GM18498 (cell line): ENCODE measurements at regions not wholly inside any gene's neighbourhood (a gene's known extent, or its start where the extent isn't known, plus 50 kb on each side); places are given as distances from the start of the nearest gene placed in this dataset.
"Not testable (repeated sequence)": the region's sequence is repeated elsewhere in the genome, so short reads cannot be mapped to it uniquely, and the experiment has no call there.

ENCODE experiments used
- ATAC-seq: cut with Tn5 transposase; IDR thresholded peaks from one replicate; pipeline ENCODE4 v1.9.1; 2021; ENCODE audit warnings: mild to moderate bottlenecking, moderate library complexity; ENCODE audit not compliant: unreplicated experiment

DNA sequence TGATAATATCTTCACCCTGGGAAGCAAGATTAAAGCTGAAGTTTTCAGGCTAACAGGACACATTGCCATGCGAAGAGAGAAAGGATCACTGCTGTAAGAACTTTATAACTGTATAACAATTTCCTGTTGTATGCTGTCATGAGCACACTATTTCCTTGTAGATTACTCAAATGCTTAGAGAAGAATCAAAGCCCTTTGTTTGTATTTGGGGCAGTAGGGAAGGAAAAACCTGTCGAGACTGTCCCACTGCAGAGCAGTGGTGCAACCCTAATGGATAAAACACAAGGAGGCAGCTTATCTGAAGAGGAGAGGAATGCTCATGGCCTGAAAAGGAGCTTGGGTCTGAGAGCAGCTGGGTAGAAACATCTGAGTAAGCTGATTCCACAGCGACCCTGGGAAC lies 327.7 kb upstream of the NPSR1 start:
- ATAC-seq, result no peak

- no peak for ATAC-seq
Observed at GRCh38 chr7:34331102-34331501, 326.9 kb upstream of the NPSR1 start.

- ATAC-seq, result no peak
Observed at GRCh38 chr7:34332006-34332405, 326.0 kb upstream of the NPSR1 start.

DNA sequence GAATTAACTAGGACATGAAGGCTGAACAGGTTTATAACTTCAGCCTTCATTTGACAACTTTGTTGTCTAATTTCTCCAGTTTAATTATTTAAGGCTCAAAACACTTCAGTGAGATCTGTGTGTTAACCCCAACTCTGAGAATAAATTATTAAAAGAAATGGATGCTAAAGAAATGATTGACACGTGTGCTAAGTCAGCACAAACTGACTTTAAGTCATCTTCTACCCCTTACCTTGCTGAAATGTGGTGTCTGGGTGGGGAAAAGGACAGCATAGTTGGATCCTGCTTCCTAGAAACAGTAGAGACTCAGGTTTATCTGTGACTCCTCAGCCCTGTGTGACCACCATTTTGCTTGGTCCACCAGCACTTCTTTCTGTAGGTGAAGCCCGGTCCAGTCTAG lies 324.8 kb upstream of the NPSR1 start:
- no peak for ATAC-seq

DNA sequence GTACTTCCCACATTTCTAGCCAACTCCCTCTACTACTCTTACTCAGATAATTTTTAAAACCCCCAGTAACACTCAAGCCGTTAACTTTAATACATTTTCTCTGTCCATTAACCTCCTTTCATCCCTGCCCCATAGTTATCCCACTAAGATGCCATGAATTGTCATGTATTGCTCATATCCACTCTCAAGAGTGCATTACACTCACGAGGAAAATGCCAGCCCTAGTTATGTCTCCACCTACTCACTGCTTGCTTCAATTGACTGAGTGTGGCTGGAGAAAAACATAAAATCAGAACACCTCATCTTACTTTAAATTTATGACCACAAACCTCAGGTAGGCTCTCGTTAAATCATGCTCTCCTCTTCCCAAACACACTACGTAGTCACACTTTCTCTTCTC lies 324.1 kb upstream of the NPSR1 start:
- ATAC-seq, result no peak

DNA sequence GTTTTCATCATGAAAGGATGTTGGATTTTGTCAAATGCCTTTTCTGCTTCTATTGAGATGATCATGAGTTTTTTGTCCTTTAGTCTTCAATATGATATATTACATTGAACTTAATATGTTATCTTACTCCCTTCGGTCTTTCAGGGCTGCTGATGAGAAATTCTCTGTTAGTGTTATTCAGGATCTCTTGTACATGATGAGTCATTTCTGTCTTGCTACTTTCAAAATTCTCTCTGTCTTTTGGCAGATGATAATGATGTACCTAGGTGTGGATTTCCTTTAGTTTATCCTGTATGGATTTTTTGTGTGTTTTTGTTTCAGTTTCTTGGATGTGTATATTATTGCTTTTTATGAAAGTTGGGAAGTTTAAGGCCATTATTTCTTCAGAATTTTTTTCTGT lies 320.9 kb upstream of the NPSR1 start:
- no peak for ATAC-seq

GRCh38 chr7:34338961-34339526 lies 319.0 kb upstream of the NPSR1 start:
- no peak for ATAC-seq

- ATAC-seq, result no peak
Observed at GRCh38 chr7:34341326-34341725, 316.7 kb upstream of the NPSR1 start.

- ATAC-seq, result no peak
Observed at GRCh38 chr7:34342387-34342786, 315.6 kb upstream of the NPSR1 start.

DNA sequence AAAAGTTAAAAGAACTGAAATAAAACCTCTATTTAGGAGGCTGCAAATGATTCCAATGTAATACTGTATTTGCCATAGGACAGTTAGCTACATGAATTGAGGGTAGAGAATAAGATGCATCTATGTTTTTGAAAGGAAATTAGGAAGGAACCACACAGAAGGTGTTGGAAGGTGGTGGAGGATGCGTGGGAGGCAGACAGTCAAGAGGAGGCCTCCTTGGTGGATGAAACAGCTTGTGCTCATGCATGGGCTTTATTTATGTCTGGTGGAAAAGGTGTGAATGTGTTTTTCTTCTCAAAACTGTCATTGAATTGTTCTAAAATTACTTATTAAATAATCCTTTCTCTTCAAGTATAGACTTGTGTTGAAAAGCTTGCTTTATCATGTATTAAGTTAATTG lies 314.4 kb upstream of the NPSR1 start:
- ATAC-seq, result no peak

GRCh38 chr7:34354011-34354410 lies 304.0 kb upstream of the NPSR1 start:
- no peak for ATAC-seq

DNA sequence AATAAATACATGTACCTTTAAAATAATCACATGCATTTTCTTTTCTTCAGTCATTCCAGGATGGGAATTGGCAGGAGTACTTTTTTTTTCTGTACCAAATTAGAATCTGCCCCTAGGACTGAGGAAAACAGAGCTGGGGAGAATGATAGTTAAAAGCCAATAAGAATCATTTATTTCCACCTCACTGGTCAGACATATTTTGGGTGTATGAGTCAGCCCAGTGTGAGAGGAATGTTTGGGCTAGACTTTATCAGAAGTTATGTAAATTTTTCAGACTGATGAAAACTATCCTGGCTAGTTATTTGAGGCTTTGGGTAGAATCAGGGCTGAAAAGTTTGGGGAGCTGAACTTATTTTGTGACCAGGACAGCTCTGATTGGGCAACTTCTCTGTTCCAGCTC lies 303.1 kb upstream of the NPSR1 start:
- no peak for ATAC-seq

GRCh38 chr7:34357068-34357467 lies 300.9 kb upstream of the NPSR1 start:
- no peak for ATAC-seq

- no peak for ATAC-seq
Observed at GRCh38 chr7:34357946-34358345, 300.1 kb upstream of the NPSR1 start.

DNA sequence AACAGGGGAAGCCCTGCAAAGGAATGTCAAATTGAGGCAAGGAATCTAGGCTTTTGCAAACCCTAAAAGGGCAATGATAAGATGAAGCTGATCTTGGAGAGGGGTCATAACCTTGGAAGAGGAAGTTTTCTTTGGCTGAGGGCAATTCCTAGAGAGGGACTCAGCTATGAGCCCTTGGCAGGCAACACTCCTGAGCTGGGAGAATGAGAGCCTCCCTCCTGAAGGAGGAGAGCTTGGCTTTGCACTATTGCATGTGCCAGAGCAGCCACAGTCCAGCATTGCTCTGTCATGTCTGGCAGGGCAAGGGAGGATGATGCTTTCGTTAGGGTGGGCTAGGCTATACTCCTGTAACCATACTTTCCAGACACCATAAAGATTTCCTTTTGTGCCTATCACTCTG lies 299.4 kb upstream of the NPSR1 start:
- not testable (repeated sequence) for ATAC-seq

DNA sequence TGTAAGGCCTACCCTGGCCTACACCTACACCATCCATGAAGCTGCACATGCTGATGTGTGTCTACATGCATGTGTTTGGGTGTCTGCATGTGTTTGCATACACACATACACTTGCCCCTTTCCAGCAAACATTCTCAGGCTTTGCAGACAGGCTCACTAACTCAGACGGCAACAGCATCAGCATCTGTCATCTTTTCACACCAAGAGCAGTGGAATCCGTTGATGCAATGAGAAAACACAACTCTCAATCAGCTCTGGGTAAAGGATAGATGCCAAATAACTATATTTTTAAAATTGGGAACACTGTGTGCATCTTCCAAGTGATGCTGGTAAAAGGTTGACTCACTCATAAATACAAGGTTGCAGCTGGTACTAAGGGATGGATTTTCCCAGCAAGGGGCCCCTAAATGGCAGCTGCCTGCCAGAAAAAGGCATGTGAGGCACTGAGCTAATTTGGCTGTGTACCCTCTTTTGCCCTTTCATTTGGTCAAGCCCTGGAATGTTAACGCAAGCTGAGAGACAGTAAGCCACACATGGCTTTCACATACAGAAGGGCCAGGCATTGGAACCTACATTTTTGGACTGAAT lies 296.3 kb upstream of the NPSR1 start:
- no peak for ATAC-seq

DNA sequence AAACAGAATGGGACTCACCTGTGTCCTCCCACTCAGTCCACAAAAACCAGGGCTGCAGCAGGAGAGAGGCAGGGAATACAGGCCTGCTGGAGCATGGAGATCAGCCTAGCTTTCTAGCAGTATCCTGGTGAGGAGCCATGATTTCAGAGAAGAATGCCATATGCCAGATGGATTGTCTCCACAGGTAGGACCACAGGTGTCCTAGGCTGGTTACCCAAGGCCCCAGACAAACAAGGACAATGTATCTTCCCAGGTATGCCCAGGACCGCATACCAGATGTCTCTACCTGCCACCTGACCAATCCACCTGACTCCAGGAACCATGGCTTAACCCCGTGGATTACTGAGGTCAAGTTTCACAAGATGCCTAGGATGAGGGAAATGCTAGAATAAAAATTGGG lies 295.4 kb upstream of the NPSR1 start:
- no peak for ATAC-seq

DNA sequence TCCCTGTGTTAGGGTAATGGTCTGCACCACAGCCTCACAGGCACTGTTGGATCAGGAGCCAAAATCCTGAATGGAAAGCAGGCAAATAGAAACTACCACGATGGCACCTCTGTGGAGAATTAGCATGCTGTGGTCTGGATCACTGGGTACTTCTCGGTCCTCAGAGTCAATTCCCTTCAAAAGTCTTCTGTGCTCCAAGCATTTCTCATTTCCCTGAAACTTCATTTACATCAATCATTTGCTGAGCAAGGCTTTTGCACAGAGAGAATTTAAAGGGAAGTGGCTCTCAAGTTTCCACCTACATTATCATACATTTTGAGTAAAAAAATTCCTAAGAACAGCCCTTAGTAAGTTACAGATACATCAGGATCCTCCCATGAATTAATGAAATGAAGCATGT lies 293.9 kb upstream of the NPSR1 start:
- no peak for ATAC-seq

GRCh38 chr7:34365011-34365410 lies 293.0 kb upstream of the NPSR1 start:
- no peak for ATAC-seq

DNA sequence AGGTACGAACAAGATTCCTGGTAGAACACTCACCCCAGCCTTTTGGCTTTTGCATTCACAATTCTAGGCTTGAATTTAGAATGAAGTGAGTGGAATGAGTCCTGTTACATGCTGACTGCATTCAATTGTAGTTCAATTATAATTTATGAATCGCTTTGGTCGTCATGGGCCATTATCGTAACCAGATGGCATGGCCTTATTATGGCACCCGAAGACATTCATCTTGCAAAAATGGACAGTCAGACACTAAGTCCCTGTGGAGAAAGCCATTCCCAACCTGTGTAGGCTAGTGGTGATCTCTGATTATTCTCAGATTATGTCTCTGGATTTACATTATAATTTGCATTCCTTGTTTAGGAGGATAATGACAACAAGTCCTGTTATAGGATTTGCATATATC lies 292.4 kb upstream of the NPSR1 start:
- ATAC-seq, result no peak

GRCh38 chr7:34371922-34372321 lies 286.1 kb upstream of the NPSR1 start:
- ATAC-seq, result no peak

DNA sequence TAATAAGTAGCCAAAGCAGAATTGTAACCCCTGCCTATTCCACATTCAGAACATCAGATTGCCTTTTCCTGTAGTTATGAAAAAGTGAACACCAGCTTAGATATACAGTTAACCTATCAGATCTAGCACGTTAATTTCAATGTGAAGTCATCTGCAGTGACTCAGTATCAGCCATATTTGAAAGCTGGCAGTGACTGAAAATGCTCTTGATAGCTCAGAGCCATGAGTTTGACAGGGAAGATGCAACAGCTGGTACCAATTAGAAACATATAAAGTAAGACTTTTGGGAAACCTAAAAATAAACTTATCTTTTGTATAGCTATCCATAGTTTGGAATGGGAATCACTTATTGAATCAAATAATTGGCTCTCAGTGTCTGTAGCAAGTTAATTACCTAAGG lies 284.1 kb upstream of the NPSR1 start:
- ATAC-seq, result no peak

GRCh38 chr7:34382166-34382893 lies 275.7 kb upstream of the NPSR1 start:
- ATAC-seq, result no peak
